ENCODE measurements at regions not wholly inside any gene's neighbourhood (a gene's known extent, or its start where the extent isn't known, plus 50 kb on each side); places are given as distances from the start of the nearest gene placed in this dataset.

DNA sequence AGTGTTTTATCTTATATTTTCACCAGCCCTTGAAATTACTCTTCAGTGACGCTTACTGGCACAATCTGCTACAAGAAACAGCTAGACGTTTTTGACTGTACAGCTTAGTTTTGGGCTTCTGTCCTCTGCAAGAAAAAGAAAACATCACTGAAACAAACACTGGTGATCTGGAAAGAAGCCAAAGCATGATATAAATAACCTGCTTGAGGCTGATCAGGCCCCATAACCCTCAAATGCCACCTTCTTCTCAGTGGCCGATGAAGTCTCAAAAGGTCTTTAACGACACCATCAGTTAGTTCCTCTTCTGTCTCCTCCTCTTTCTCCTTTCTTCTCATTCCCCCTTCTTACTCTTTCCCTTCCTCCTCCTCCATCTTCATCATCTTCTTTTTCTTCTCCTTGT lies 942.3 kb upstream of the TMEM132C start:
- intact Hi-C loops (cut with micrococcal nuclease) = no loop called here

DNA sequence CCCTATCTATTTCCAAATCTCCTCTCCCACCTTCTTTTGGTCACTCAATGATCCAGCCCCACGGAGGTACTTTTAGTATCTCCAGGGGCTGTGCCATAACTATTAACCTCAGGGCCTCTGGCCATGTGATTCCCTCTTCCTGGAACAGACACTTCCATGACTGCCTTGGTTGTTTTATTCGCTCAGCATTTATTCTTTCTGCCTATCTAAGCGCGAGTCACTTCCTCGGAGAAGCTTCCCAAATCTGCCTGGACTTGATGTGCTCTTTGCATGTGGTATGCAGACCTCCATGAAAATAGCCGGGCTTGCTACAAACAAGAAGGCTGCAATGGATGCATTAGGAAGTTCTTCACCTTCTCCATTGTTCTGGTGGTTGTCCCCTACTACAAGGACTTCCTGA lies 939.0 kb upstream of the TMEM132C start:
- Histone ChIP-seq H3K9ac (replicated peaks; ENCODE audit: extremely low read depth, insufficient read depth, low read length) (no peak overlapping the region), H3K4me1 (ENCODE audit: control insufficient read depth, extremely low read depth, insufficient read depth, low read length) (no peaks in the 10 kb centered on the region), H3K36me3 (ENCODE audit: control insufficient read depth in 2 of 2, extremely low read depth in 1 of 2, insufficient read depth in 2 of 2, low read length in 2 of 2) (no peaks in the 10 kb centered on the region), H3K4me2 (ENCODE audit: insufficient read depth, low read length) (no peak overlapping the region), H3K4me3 (replicated peaks in 1 of 3; ENCODE audit: insufficient read depth in 1 of 3, low read depth in 1 of 3, low read length in 3 of 3) (no peak overlapping the region), H3K27ac (ENCODE audit: insufficient read depth, low read depth, low read length) (no peak overlapping the region), H3K9me3 (replicated peaks; ENCODE audit: control insufficient read depth, insufficient read depth, low read length) (peaks cover 7% of the 10 kb centered on the region), H3K9me1 (replicated peaks; ENCODE audit: control insufficient read depth, extremely low read depth, insufficient read depth, low read length) (no peaks in the 10 kb centered on the region), H3K27me3 (ENCODE audit: control insufficient read depth in 2 of 2, insufficient read depth in 2 of 2, low read length in 2 of 2) (no peaks in the 10 kb centered on the region), H2AFZ (ENCODE audit: low read depth, low read length) (no peak overlapping the region), H4K20me1 (replicated peaks; ENCODE audit: control insufficient read depth, extremely low read depth, insufficient read depth, low read length) (no peaks in the 10 kb centered on the region), H3K79me2 (ENCODE audit: control insufficient read depth, insufficient read depth, low read length) (no peaks in the 10 kb centered on the region)
- FAIRE-seq (no peak), DNase-seq (ENCODE audit: low read depth, low spot score) (no peak)
- no peak for TF ChIP-seq EZH2 (IDR thresholded peaks at IDR 0.05; ENCODE audit: borderline replicate concordance, low read depth, low read length, severe bottlenecking)
- no peak for TF ChIP-seq FOS (IDR thresholded peaks at IDR 0.05; ENCODE audit: borderline replicate concordance, insufficient read depth, low read length)
- TF ChIP-seq, protein P1, sequence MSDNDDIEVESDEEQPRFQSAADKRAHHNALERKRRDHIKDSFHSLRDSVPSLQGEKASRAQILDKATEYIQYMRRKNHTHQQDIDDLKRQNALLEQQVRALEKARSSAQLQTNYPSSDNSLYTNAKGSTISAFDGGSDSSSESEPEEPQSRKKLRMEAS (IDR thresholded peaks at IDR 0.05; ENCODE audit: insufficient read depth, insufficient read length) = no peak
- no peak for TF ChIP-seq POLR2A (IDR thresholded peaks at IDR 0.05; ENCODE audit: low read depth, low read length)
- TF ChIP-seq, protein P2, sequence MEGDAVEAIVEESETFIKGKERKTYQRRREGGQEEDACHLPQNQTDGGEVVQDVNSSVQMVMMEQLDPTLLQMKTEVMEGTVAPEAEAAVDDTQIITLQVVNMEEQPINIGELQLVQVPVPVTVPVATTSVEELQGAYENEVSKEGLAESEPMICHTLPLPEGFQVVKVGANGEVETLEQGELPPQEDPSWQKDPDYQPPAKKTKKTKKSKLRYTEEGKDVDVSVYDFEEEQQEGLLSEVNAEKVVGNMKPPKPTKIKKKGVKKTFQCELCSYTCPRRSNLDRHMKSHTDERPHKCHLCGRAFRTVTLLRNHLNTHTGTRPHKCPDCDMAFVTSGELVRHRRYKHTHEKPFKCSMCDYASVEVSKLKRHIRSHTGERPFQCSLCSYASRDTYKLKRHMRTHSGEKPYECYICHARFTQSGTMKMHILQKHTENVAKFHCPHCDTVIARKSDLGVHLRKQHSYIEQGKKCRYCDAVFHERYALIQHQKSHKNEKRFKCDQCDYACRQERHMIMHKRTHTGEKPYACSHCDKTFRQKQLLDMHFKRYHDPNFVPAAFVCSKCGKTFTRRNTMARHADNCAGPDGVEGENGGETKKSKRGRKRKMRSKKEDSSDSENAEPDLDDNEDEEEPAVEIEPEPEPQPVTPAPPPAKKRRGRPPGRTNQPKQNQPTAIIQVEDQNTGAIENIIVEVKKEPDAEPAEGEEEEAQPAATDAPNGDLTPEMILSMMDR (IDR thresholded peaks at IDR 0.05; ENCODE audit: extremely low read depth in 1 of 2, insufficient read depth in 1 of 2, low read depth in 1 of 2, low read length in 2 of 2) = no peak
- no peak for TF ChIP-seq POLR2AphosphoS5 (IDR thresholded peaks at IDR 0.05; ENCODE audit: insufficient read depth, low read depth, low read length)
- TF ChIP-seq JUN (IDR thresholded peaks at IDR 0.05; ENCODE audit: borderline replicate concordance, insufficient read depth, insufficient read length, low read depth) = no peak
- no peak for TF ChIP-seq MYC (IDR thresholded peaks at IDR 0.05; ENCODE audit: low read depth, low read length)
- TF ChIP-seq GATA2 (IDR thresholded peaks at IDR 0.05; ENCODE audit: insufficient read depth, insufficient read length, low read depth, low read length) = no peak
- dilution Hi-C loops (cut with MboI; ENCODE audit: extremely low pct_ligation_motif_present, low sequenced_read_pairs) (no loop called here), intact Hi-C loops (cut with micrococcal nuclease) (no loop called here)
- no TSS peak for BruUV-seq (replicated peaks)
- ChIA-PET CTCF (no interaction called here), POLR2A (no interaction called here)

More for the DNA sequence above, 942.3 kb upstream of the TMEM132C start:
- Histone ChIP-seq H3K27ac (ENCODE audit: insufficient read depth, low read depth, low read length) (no peak overlapping the region), H3K79me2 (ENCODE audit: control insufficient read depth, insufficient read depth, low read length) (no peaks in the 10 kb centered on the region), H2AFZ (ENCODE audit: low read depth, low read length) (no peak overlapping the region), H3K9me1 (replicated peaks; ENCODE audit: control insufficient read depth, extremely low read depth, insufficient read depth, low read length) (no peaks in the 10 kb centered on the region), H3K27me3 (ENCODE audit: control insufficient read depth in 2 of 2, insufficient read depth in 2 of 2, low read length in 2 of 2) (no peaks in the 10 kb centered on the region), H3K4me1 (ENCODE audit: control insufficient read depth, extremely low read depth, insufficient read depth, low read length) (no peaks in the 10 kb centered on the region), H3K4me2 (ENCODE audit: insufficient read depth, low read length) (no peak overlapping the region), H3K9ac (replicated peaks; ENCODE audit: extremely low read depth, insufficient read depth, low read length) (no peak overlapping the region), H4K20me1 (replicated peaks; ENCODE audit: control insufficient read depth, extremely low read depth, insufficient read depth, low read length) (no peaks in the 10 kb centered on the region), H3K9me3 (replicated peaks; ENCODE audit: control insufficient read depth, insufficient read depth, low read length) (peaks cover 9% of the 10 kb centered on the region), H3K36me3 (ENCODE audit: control insufficient read depth in 2 of 2, extremely low read depth in 1 of 2, insufficient read depth in 2 of 2, low read length in 2 of 2) (no peaks in the 10 kb centered on the region), H3K4me3 (replicated peaks in 1 of 3; ENCODE audit: insufficient read depth in 1 of 3, low read depth in 1 of 3, low read length in 3 of 3) (no peak overlapping the region)
- BruUV-seq (replicated peaks) = no TSS peak
- ChIA-PET CTCF (no interaction called here), POLR2A (no interaction called here)
- TF ChIP-seq EZH2 (IDR thresholded peaks at IDR 0.05; ENCODE audit: borderline replicate concordance, low read depth, low read length, severe bottlenecking) (no peak), POLR2AphosphoS5 (IDR thresholded peaks at IDR 0.05; ENCODE audit: insufficient read depth, low read depth, low read length) (no peak), POLR2A (IDR thresholded peaks at IDR 0.05; ENCODE audit: low read depth, low read length) (no peak), JUN (IDR thresholded peaks at IDR 0.05; ENCODE audit: borderline replicate concordance, insufficient read depth, insufficient read length, low read depth) (no peak), GATA2 (IDR thresholded peaks at IDR 0.05; ENCODE audit: insufficient read depth, insufficient read length, low read depth, low read length) (no peak)
- TF ChIP-seq, protein P1 (IDR thresholded peaks at IDR 0.05; ENCODE audit: insufficient read depth, insufficient read length) = no peak
- DNase-seq (ENCODE audit: low read depth, low spot score) (no peak), FAIRE-seq (no peak)
- dilution Hi-C loops (cut with MboI; ENCODE audit: extremely low pct_ligation_motif_present, low sequenced_read_pairs) = no loop called here

Measured in endothelial cell of umbilical vein (primary cell).